Hepatocyte (in vitro differentiated cells): ENCODE measurements at regions not wholly inside any gene's neighbourhood (a gene's known extent, or its start where the extent isn't known, plus 50 kb on each side); places are given as distances from the start of the nearest gene placed in this dataset.

Source experiments
- EZH2 ChIP-seq: fragments of 200-600 bp; sonication (generic); IDR thresholded peaks from 2 replicates; pipeline ENCODE4 v1.6.1; 2016; ENCODE audit warnings: antibody characterized with exemption, mild to moderate bottlenecking, borderline replicate concordance
- TF ChIP-seq, protein P1 (sequence below): fragments of 200-600 bp; sonication (generic); IDR thresholded peaks from 2 replicates; pipeline ENCODE4 v1.5.1; 2016; ENCODE audit warnings: antibody characterized with exemption, mild to moderate bottlenecking; ENCODE audit not compliant: poor library complexity

DNA sequence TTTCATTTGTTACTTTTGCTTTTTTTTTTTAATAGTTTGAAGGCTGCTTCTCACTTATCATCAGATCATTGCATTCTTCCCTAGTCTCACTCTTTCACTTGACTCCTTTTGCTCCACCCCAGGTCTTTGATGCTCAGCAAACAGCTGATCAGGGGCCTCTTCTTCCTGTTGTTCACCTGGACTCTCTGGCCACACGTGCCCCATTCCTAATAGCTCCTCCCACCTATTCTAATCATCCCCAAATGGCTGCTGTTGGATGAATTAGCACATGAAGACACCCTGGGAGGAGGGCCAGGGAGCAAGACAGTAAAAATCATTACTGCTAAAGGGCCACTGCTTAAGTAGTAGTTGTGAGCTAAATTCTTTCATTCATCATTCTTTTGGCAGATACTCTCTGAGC lies 119.5 kb downstream of the MAB21L3 start:
- no peak for TF ChIP-seq EZH2
- TF ChIP-seq, protein P1, sequence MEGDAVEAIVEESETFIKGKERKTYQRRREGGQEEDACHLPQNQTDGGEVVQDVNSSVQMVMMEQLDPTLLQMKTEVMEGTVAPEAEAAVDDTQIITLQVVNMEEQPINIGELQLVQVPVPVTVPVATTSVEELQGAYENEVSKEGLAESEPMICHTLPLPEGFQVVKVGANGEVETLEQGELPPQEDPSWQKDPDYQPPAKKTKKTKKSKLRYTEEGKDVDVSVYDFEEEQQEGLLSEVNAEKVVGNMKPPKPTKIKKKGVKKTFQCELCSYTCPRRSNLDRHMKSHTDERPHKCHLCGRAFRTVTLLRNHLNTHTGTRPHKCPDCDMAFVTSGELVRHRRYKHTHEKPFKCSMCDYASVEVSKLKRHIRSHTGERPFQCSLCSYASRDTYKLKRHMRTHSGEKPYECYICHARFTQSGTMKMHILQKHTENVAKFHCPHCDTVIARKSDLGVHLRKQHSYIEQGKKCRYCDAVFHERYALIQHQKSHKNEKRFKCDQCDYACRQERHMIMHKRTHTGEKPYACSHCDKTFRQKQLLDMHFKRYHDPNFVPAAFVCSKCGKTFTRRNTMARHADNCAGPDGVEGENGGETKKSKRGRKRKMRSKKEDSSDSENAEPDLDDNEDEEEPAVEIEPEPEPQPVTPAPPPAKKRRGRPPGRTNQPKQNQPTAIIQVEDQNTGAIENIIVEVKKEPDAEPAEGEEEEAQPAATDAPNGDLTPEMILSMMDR: no peak
